Progenitor cell of endocrine pancreas (in vitro differentiated cells): ENCODE measurements at regions not wholly inside any gene's neighbourhood (a gene's known extent, or its start where the extent isn't known, plus 50 kb on each side); places are given as distances from the start of the nearest gene placed in this dataset.

Source experiments
- DNase-seq: peaks from one replicate; pipeline ENCODE4 v3.0.0; 2021; ENCODE audit warnings: low spot score; ENCODE audit not compliant: unreplicated experiment
- H3K27ac Mint-ChIP-seq: 2 replicates; pipeline ENCODE4 v1.8.0; 2021; ENCODE audit warnings: mild to moderate bottlenecking, moderate library complexity, mixed read lengths
- H3K27me3 Mint-ChIP-seq: 2 replicates; pipeline ENCODE4 v1.8.0; 2021; ENCODE audit warnings: mixed read lengths
- H3K36me3 Mint-ChIP-seq: 2 replicates; pipeline ENCODE4 v1.8.0; 2022; ENCODE audit warnings: mixed read lengths; ENCODE audit not compliant: insufficient read depth
- H3K4me1 Mint-ChIP-seq: 2 replicates; pipeline ENCODE4 v1.8.0; 2021; ENCODE audit warnings: low read depth, mixed read lengths
- H3K4me3 Mint-ChIP-seq: 2 replicates; pipeline ENCODE4 v1.8.0; 2021; ENCODE audit warnings: low read depth, mild to moderate bottlenecking, moderate library complexity, mixed read lengths
- H3K9me3 Mint-ChIP-seq: 2 replicates; pipeline ENCODE4 v1.8.0; 2021; ENCODE audit warnings: low read depth, mixed read lengths
- TF ChIP-seq, protein P1 (sequence below): fragments of 200-600 bp; sonication (generic); IDR thresholded peaks from one replicate; pipeline ENCODE4 v1.5.0; 2021; ENCODE audit warnings: antibody characterized with exemption, mild to moderate bottlenecking; ENCODE audit not compliant: unreplicated experiment

DNA sequence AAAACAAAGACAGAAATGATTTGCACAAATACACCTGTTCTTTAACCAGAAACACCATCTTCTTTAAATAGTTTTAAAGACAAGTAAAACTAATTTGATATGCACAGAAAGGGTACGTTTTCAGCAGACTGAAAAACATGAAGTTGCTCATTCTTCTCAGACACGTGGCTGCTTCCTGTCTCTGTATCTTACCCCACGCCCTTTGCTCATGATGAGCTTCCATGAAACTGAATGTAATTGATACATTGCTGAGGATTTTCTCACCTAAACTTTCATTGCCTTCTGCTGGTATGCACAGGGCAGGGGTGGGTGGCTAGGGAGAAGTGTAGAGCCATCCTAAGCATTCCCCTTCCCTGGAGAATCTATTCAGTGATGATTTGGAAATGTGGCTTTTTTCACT, 644.3 kb downstream of the BCL11A start:
- Mint-ChIP-seq H3K9me3 (no peaks in the 10 kb centered on the region), H3K27me3 (no peaks in the 10 kb centered on the region), H3K27ac (no peak overlapping the region), H3K4me3 (no peak overlapping the region), H3K36me3 (no peaks in the 10 kb centered on the region), H3K4me1 (peaks cover 16% of the 10 kb centered on the region)
- TF ChIP-seq, protein P1, sequence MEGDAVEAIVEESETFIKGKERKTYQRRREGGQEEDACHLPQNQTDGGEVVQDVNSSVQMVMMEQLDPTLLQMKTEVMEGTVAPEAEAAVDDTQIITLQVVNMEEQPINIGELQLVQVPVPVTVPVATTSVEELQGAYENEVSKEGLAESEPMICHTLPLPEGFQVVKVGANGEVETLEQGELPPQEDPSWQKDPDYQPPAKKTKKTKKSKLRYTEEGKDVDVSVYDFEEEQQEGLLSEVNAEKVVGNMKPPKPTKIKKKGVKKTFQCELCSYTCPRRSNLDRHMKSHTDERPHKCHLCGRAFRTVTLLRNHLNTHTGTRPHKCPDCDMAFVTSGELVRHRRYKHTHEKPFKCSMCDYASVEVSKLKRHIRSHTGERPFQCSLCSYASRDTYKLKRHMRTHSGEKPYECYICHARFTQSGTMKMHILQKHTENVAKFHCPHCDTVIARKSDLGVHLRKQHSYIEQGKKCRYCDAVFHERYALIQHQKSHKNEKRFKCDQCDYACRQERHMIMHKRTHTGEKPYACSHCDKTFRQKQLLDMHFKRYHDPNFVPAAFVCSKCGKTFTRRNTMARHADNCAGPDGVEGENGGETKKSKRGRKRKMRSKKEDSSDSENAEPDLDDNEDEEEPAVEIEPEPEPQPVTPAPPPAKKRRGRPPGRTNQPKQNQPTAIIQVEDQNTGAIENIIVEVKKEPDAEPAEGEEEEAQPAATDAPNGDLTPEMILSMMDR, result no peak
- DNase-seq, result no peak

DNA sequence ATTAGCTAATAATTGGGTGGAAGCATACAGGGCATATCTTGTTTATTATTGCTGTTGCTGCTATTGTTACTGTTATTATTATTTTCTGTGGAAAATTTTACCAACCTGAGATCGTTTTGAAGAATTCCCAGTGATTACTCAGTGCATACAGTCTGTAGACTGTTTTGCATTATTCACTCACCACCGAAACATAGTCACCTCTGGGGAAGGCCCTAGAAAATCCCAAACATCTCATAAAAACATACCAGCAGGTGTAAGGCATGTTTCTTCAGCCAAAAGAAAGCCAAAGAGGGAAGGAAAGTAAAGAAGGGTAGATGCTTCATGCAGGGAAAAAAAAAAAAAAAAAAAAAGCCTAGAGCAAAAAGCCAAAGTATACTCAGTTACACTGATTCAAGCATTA, 647.7 kb downstream of the BCL11A start:
- Mint-ChIP-seq H3K27ac (no peak overlapping the region), H3K9me3 (no peaks in the 10 kb centered on the region), H3K4me3 (no peak overlapping the region), H3K36me3 (no peaks in the 10 kb centered on the region), H3K4me1 (peaks cover 21% of the 10 kb centered on the region), H3K27me3 (no peaks in the 10 kb centered on the region)
- no peak for DNase-seq
- TF ChIP-seq, protein P1, result no peak

DNA sequence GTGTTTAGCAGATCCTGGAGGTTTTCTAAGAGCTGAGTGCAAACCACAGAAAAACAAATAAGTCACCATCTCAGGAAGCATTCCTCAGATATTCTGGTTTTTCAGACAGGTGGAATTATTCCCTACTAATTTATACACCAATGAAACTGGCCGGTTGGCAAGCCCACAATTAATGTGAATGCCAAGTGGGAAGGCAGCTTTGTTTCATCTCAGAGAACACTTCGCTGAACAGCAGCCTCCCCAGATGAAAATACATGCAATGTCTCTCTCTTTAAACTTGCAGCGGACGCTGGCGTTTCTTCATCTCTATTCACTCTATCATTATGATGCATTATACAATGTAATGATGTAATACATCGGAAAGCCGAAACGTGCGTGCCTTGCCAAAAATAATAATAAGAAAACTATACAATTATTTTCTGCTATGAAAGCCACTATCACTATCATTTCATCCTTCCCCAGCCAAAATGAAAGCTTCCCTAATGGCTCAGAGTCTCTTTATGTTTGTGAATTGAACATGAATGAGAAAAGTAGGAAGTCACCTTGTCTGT, 649.4 kb downstream of the BCL11A start:
- H3K4me1 Mint-ChIP-seq, result peaks cover 13% of the 10 kb centered on the region
- no peak overlapping the region for H3K4me3 Mint-ChIP-seq
- DNase-seq, result no peak
- no peak overlapping the region for H3K27ac Mint-ChIP-seq
- TF ChIP-seq, protein P1, result no peak
- H3K36me3 Mint-ChIP-seq, result no peaks in the 10 kb centered on the region
- no peaks in the 10 kb centered on the region for H3K9me3 Mint-ChIP-seq
- no peaks in the 10 kb centered on the region for H3K27me3 Mint-ChIP-seq

DNA sequence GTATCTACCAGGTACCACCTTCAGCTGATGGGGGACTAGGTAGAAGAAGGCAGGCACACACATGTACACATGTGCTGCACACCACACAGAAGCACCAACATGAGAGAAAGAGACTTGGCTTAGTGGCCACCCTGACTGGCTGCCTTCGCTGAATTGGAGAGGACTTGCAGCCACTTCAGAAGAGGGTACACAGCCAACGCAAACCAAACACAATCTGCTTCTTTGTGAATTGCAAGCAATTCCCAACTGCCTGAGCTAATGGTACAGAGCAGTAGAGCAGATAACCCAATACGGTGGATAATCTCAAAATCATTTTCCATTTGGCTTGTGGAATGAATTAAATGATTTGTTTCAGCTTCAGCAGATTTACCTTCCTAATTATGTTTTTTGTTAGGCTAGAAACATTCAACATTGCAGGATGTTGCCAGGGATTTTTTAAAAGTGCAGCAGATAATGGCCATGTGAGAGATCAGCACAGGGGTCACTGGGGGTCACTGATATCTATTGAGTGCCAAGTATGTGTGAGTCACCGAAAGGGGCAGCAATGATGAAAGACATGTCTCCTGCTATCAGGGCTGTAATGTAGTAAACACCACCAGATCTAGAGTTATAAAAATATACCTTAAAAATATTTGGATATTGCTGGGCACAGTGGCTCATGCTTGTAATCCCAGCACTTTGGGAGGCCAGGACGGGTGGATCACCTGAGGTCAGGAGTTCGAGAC, 652.6 kb downstream of the BCL11A start:
- no peak overlapping the region for H3K27ac Mint-ChIP-seq
- H3K27me3 Mint-ChIP-seq, result no peaks in the 10 kb centered on the region
- no peaks in the 10 kb centered on the region for H3K36me3 Mint-ChIP-seq
- H3K9me3 Mint-ChIP-seq, result no peaks in the 10 kb centered on the region
- H3K4me1 Mint-ChIP-seq, result peaks cover 7% of the 10 kb centered on the region
- no peak for DNase-seq
- TF ChIP-seq, protein P1, result no peak
- H3K4me3 Mint-ChIP-seq, result no peak overlapping the region

DNA sequence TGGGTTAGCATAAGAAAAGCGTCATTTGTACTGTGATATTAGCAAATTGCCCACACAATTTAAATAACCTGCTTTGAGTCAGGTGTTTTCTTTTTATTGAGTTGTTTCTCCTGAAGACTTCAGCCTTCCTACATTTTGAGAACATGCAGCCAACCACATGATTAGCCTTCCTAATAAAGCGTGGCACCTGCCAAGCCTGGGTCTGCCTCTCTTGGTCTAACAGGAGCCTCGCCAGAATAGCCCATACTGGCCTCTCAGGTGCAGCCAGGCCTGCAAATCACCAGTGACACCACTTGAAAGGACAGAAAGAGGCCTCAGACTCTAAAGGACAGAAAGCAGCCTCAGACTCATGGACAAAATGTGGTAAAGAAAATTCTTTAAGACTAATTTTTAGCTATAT, 653.8 kb downstream of the BCL11A start:
- H3K36me3 Mint-ChIP-seq, result no peaks in the 10 kb centered on the region
- H3K27ac Mint-ChIP-seq, result no peak overlapping the region
- no peaks in the 10 kb centered on the region for H3K9me3 Mint-ChIP-seq
- H3K4me1 Mint-ChIP-seq, result peaks cover 7% of the 10 kb centered on the region
- H3K27me3 Mint-ChIP-seq, result no peaks in the 10 kb centered on the region
- TF ChIP-seq, protein P1, result no peak
- no peak overlapping the region for H3K4me3 Mint-ChIP-seq
- no peak for DNase-seq
